Activated CD4-positive, alpha-beta T cell treated with anti-CD3 and anti-CD28 coated beads, Interleukin-2, amount 10 ng/mL, durations not matched to agents 7 days and 5 days (primary cell): ENCODE measurements at regions not wholly inside any gene's neighbourhood (a gene's known extent, or its start where the extent isn't known, plus 50 kb on each side); places are given as distances from the start of the nearest gene placed in this dataset.
"Not testable (repeated sequence)": the region's sequence is repeated elsewhere in the genome, so short reads cannot be mapped to it uniquely, and the experiment has no call there.

Experiments
- CTCF ChIA-PET: fragments of 350-600 bp; sonication (Branson Sonifier 250); formaldehyde crosslinking; loops from one replicate; lab custom pipeline; 2021; ENCODE audit warnings: antibody characterized with exemption; lab: Charles Lee
- POLR2A ChIA-PET: fragments of 350-600 bp; sonication (Branson Sonifier 250); formaldehyde crosslinking; loops from one replicate; lab custom pipeline; 2021; ENCODE audit warnings: antibody characterized with exemption; lab: Charles Lee
- DNase-seq: peaks from one replicate; pipeline ENCODE4 v3.0.0-alpha.2; 2020
- H3K27ac Mint-ChIP-seq: one replicate; pipeline ENCODE4 v1.8.0; 2021; ENCODE audit warnings: mild to moderate bottlenecking, moderate library complexity, mixed read lengths
- H3K27me3 Mint-ChIP-seq: one replicate; pipeline ENCODE4 v1.8.0; 2021; ENCODE audit warnings: mixed read lengths
- H3K36me3 Mint-ChIP-seq: one replicate; pipeline ENCODE4 v1.8.0; 2021; ENCODE audit warnings: low read depth, mixed read lengths
- H3K4me1 Mint-ChIP-seq: one replicate; pipeline ENCODE4 v1.8.0; 2021; ENCODE audit warnings: mixed read lengths
- H3K4me3 Mint-ChIP-seq: one replicate; pipeline ENCODE4 v1.8.0; 2021; ENCODE audit warnings: mild to moderate bottlenecking, moderate library complexity, mixed read lengths
- H3K9me3 Mint-ChIP-seq: one replicate; pipeline ENCODE4 v1.8.0; 2021; ENCODE audit warnings: mixed read lengths

- no peaks in the 10 kb centered on the region for H3K4me1 Mint-ChIP-seq
- no peaks in the 10 kb centered on the region for H3K36me3 Mint-ChIP-seq
- H3K4me3 Mint-ChIP-seq: no peak overlapping the region
- no peak overlapping the region for H3K27ac Mint-ChIP-seq
- no peak for DNase-seq
- H3K9me3 Mint-ChIP-seq: no peaks in the 10 kb centered on the region
- H3K27me3 Mint-ChIP-seq: no peaks in the 10 kb centered on the region
- POLR2A ChIA-PET: no interaction called here
- CTCF ChIA-PET: no interaction called here
Measured at GRCh38 chr6:93896081-93896480, 476.7 kb upstream of the EPHA7 start.

GRCh38 chr6:93894521-93894920 is 475.2 kb upstream of the EPHA7 start:
- Mint-ChIP-seq H3K27me3 (no peaks in the 10 kb centered on the region), H3K9me3 (no peaks in the 10 kb centered on the region), H3K4me3 (no peak overlapping the region), H3K4me1 (no peaks in the 10 kb centered on the region), H3K36me3 (no peaks in the 10 kb centered on the region), H3K27ac (no peak overlapping the region)
- CTCF ChIA-PET: no interaction called here
- DNase-seq: no peak
- POLR2A ChIA-PET: no interaction called here

- no peaks in the 10 kb centered on the region for H3K36me3 Mint-ChIP-seq
- H3K27me3 Mint-ChIP-seq: no peaks in the 10 kb centered on the region
- no peaks in the 10 kb centered on the region for H3K9me3 Mint-ChIP-seq
- CTCF ChIA-PET: no interaction called here
- H3K27ac Mint-ChIP-seq: no peak overlapping the region
- H3K4me3 Mint-ChIP-seq: no peak overlapping the region
- H3K4me1 Mint-ChIP-seq: no peaks in the 10 kb centered on the region
- POLR2A ChIA-PET: no interaction called here
- DNase-seq: no peak
Measured at GRCh38 chr6:93889713-93890112, 470.4 kb upstream of the EPHA7 start.

GRCh38 chr6:93886416-93886815 is 467.1 kb upstream of the EPHA7 start:
- ChIA-PET POLR2A (no interaction called here), CTCF (no interaction called here)
- no peaks in the 10 kb centered on the region for H3K4me1 Mint-ChIP-seq
- no peak overlapping the region for H3K27ac Mint-ChIP-seq
- no peaks in the 10 kb centered on the region for H3K9me3 Mint-ChIP-seq
- no peaks in the 10 kb centered on the region for H3K27me3 Mint-ChIP-seq
- no peak for DNase-seq
- H3K4me3 Mint-ChIP-seq: no peak overlapping the region
- no peaks in the 10 kb centered on the region for H3K36me3 Mint-ChIP-seq

- no peaks in the 10 kb centered on the region for H3K36me3 Mint-ChIP-seq
- DNase-seq: no peak
- ChIA-PET POLR2A (no interaction called here), CTCF (no interaction called here)
- H3K4me3 Mint-ChIP-seq: no peak overlapping the region
- no peaks in the 10 kb centered on the region for H3K27me3 Mint-ChIP-seq
- H3K4me1 Mint-ChIP-seq: no peaks in the 10 kb centered on the region
- H3K9me3 Mint-ChIP-seq: peaks cover 9% of the 10 kb centered on the region
- no peak overlapping the region for H3K27ac Mint-ChIP-seq
Measured at GRCh38 chr6:93859971-93860370, 440.6 kb upstream of the EPHA7 start.

- Mint-ChIP-seq H3K4me3 (no peak overlapping the region), H3K27me3 (no peaks in the 10 kb centered on the region), H3K27ac (no peak overlapping the region), H3K36me3 (no peaks in the 10 kb centered on the region), H3K4me1 (no peaks in the 10 kb centered on the region), H3K9me3 (peaks cover 9% of the 10 kb centered on the region)
- no peak for DNase-seq
- POLR2A ChIA-PET: no interaction called here
- CTCF ChIA-PET: no interaction called here
Measured at GRCh38 chr6:93858213-93858612, 438.9 kb upstream of the EPHA7 start.

GRCh38 chr6:93849857-93850256 is 430.5 kb upstream of the EPHA7 start:
- Mint-ChIP-seq H3K4me1 (no peaks in the 10 kb centered on the region), H3K27ac (no peak overlapping the region), H3K4me3 (no peak overlapping the region), H3K36me3 (no peaks in the 10 kb centered on the region), H3K27me3 (no peaks in the 10 kb centered on the region), H3K9me3 (peaks cover 3% of the 10 kb centered on the region)
- DNase-seq: no peak
- ChIA-PET CTCF (no interaction called here), POLR2A (no interaction called here)

GRCh38 chr6:93848031-93848742 is 428.8 kb upstream of the EPHA7 start:
- no peaks in the 10 kb centered on the region for H3K4me1 Mint-ChIP-seq
- H3K27me3 Mint-ChIP-seq: no peaks in the 10 kb centered on the region
- ChIA-PET POLR2A (no interaction called here), CTCF (interaction anchor here (1.4 kb wide), 1 partner anchor 19 kb away, joined by 3 read pairs; no protein-coding TSS in a partner anchor)
- H3K4me3 Mint-ChIP-seq: no peak overlapping the region
- DNase-seq: no peak
- H3K9me3 Mint-ChIP-seq: no peaks in the 10 kb centered on the region
- no peak overlapping the region for H3K27ac Mint-ChIP-seq
- no peaks in the 10 kb centered on the region for H3K36me3 Mint-ChIP-seq

GRCh38 chr6:93842178-93842577 is 422.8 kb upstream of the EPHA7 start:
- H3K27me3 Mint-ChIP-seq: no peaks in the 10 kb centered on the region
- ChIA-PET CTCF (no interaction called here), POLR2A (no interaction called here)
- no peaks in the 10 kb centered on the region for H3K36me3 Mint-ChIP-seq
- H3K4me3 Mint-ChIP-seq: no peak overlapping the region
- DNase-seq: no peak
- no peaks in the 10 kb centered on the region for H3K4me1 Mint-ChIP-seq
- peaks cover 3% of the 10 kb centered on the region for H3K9me3 Mint-ChIP-seq
- no peak overlapping the region for H3K27ac Mint-ChIP-seq

GRCh38 chr6:93835451-93836145 is 416.2 kb upstream of the EPHA7 start:
- H3K36me3 Mint-ChIP-seq, CTCF ChIA-PET, DNase-seq, H3K9me3 Mint-ChIP-seq, H3K27me3 Mint-ChIP-seq, H3K4me1 Mint-ChIP-seq, H3K4me3 Mint-ChIP-seq, POLR2A ChIA-PET, H3K27ac Mint-ChIP-seq: not testable (repeated sequence)

- DNase-seq, H3K27ac Mint-ChIP-seq, H3K4me3 Mint-ChIP-seq, POLR2A ChIA-PET, H3K9me3 Mint-ChIP-seq, CTCF ChIA-PET, H3K4me1 Mint-ChIP-seq, H3K27me3 Mint-ChIP-seq, H3K36me3 Mint-ChIP-seq: not testable (repeated sequence)
Measured at GRCh38 chr6:93835026-93835425, 415.7 kb upstream of the EPHA7 start.

GRCh38 chr6:93833326-93833725 is 414.0 kb upstream of the EPHA7 start:
- H3K4me1 Mint-ChIP-seq, DNase-seq, H3K36me3 Mint-ChIP-seq, POLR2A ChIA-PET, CTCF ChIA-PET, H3K27me3 Mint-ChIP-seq, H3K4me3 Mint-ChIP-seq, H3K9me3 Mint-ChIP-seq, H3K27ac Mint-ChIP-seq: not testable (repeated sequence)

GRCh38 chr6:93829757-93830156 is 410.4 kb upstream of the EPHA7 start:
- POLR2A ChIA-PET, H3K4me1 Mint-ChIP-seq, H3K27ac Mint-ChIP-seq, H3K27me3 Mint-ChIP-seq, DNase-seq, H3K4me3 Mint-ChIP-seq, H3K36me3 Mint-ChIP-seq, H3K9me3 Mint-ChIP-seq: not testable (repeated sequence)
- CTCF ChIA-PET: interaction anchor here (1.2 kb wide), 1 partner anchor 18 kb away, joined by 3 read pairs; no protein-coding TSS in a partner anchor
